Fibroblast of lung (primary cell): ENCODE measurements at regions not wholly inside any gene's neighbourhood (a gene's known extent, or its start where the extent isn't known, plus 50 kb on each side); places are given as distances from the start of the nearest gene placed in this dataset.
A peak's percentile ranks its signal among the peaks of the same experiment; 100 is the strongest.

ENCODE experiments used
- DNase-seq, 2 donors: peaks; one replicate each; pipeline versions ENCODE4 v3.0.0 to v3.0.0-alpha.2; 2010; ENCODE audit warnings: low read depth in 2 of 2
- H2AFZ ChIP-seq: 2 replicates; pipeline ENCODE4 v1.5.1; 2012; ENCODE audit warnings: low read length, control low read depth, inconsistent platforms
- H3K27ac ChIP-seq: 2 replicates; pipeline ENCODE4 v1.5.1; 2011; ENCODE audit warnings: low read length, control low read depth; ENCODE audit not compliant: insufficient read depth
- H3K27me3 ChIP-seq: 2 replicates; pipeline ENCODE4 v1.5.1; 2011; ENCODE audit warnings: mild to moderate bottlenecking, low read length; ENCODE audit not compliant: control insufficient read depth, insufficient read depth
- H3K36me3 ChIP-seq: 2 replicates; pipeline ENCODE4 v1.5.1; 2011; ENCODE audit warnings: low read length; ENCODE audit not compliant: control insufficient read depth, insufficient read depth
- H3K4me1 ChIP-seq: 2 replicates; pipeline ENCODE4 v1.5.1; 2011; ENCODE audit warnings: low read length; ENCODE audit not compliant: control insufficient read depth, insufficient read depth; ENCODE audit errors: extremely low read depth
- H3K4me2 ChIP-seq: 2 replicates; pipeline ENCODE4 v1.5.1; 2011; ENCODE audit warnings: low read length, control low read depth; ENCODE audit not compliant: insufficient read depth; ENCODE audit errors: extremely low read depth
- H3K4me3 ChIP-seq, 4 experiments: fragments of 200-600 bp in 1 of 4; sonication (generic) in 1 of 4; replicated peaks in 1 of 4; 2 replicates each; pipeline ENCODE4 v1.5.1; 2011 to 2016; ENCODE audit warnings: low read length in 4 of 4, low read depth in 3 of 4, mild to moderate bottlenecking in 3 of 4, control low read depth in 2 of 4, inconsistent platforms in 1 of 4, mixed read lengths in 1 of 4; ENCODE audit not compliant: insufficient read depth in 1 of 4; ENCODE audit errors: control extremely low read depth in 1 of 4
- H3K79me2 ChIP-seq: 2 replicates; pipeline ENCODE4 v1.5.1; 2012; ENCODE audit warnings: mild to moderate bottlenecking, low read length, inconsistent platforms; ENCODE audit not compliant: control insufficient read depth, insufficient read depth
- H3K9ac ChIP-seq: 2 replicates; pipeline ENCODE4 v1.5.1; 2011; ENCODE audit warnings: mild to moderate bottlenecking, low read length, control low read depth; ENCODE audit not compliant: insufficient read depth
- H3K9me3 ChIP-seq: 2 replicates; pipeline ENCODE4 v1.5.1; 2012; ENCODE audit warnings: low read depth, low read length; ENCODE audit not compliant: control insufficient read depth, insufficient read depth
- H4K20me1 ChIP-seq: 2 replicates; pipeline ENCODE4 v1.5.1; 2011; ENCODE audit warnings: low read length; ENCODE audit not compliant: control insufficient read depth, insufficient read depth; ENCODE audit errors: extremely low read depth
- EZH2 ChIP-seq: IDR thresholded peaks from 2 replicates; pipeline ENCODE4 v1.5.1; 2012; ENCODE audit warnings: low read length, control low read depth, mild to moderate bottlenecking; ENCODE audit errors: missing control alignments
- TF ChIP-seq, protein P1 (sequence below), 2 donors: IDR thresholded peaks in 1 of 2; conservative IDR thresholded peaks in 1 of 2; 1 replicate in 1 of 2; 2 replicates in 1 of 2; pipeline ENCODE4 v1.5.1; 2011 to 2012; ENCODE audit warnings: low read length in 2 of 2, control low read depth in 1 of 2, inconsistent platforms in 1 of 2, low read depth in 1 of 2, mild to moderate bottlenecking in 1 of 2

DNA sequence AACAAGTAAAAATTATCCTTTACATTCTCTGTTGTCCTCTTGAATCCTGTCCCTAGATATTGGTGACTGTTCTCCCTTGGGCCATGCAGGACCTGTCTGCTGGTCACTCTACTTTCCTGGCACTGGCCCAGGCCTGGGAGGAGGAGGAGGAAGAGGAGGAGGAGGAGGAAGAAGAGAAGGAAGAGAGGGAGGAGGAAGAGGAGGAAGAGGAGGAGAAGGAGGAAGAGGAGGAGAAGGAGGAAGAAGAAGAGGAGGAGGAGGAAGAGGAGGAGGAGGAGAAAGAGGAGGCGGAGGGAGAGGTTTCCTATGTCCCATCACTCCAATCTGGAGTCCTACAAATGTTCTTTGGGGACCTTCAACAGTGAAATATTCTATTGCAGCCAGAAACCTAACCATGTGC, 97.3 kb upstream of the NAMPT start:
- Histone ChIP-seq H3K36me3 (no peaks in the 10 kb centered on the region), H3K9me3 (no peaks in the 10 kb centered on the region), H3K4me2 (no peak overlapping the region), H3K4me1 (no peaks in the 10 kb centered on the region), H3K9ac (no peak overlapping the region), H3K4me3 (no peak overlapping the region), H3K27ac (no peak overlapping the region), H3K27me3 (no peaks in the 10 kb centered on the region), H4K20me1 (no peaks in the 10 kb centered on the region), H3K79me2 (no peaks in the 10 kb centered on the region), H2AFZ (no peak overlapping the region)
- no peak for TF ChIP-seq EZH2
- TF ChIP-seq, protein P1, sequence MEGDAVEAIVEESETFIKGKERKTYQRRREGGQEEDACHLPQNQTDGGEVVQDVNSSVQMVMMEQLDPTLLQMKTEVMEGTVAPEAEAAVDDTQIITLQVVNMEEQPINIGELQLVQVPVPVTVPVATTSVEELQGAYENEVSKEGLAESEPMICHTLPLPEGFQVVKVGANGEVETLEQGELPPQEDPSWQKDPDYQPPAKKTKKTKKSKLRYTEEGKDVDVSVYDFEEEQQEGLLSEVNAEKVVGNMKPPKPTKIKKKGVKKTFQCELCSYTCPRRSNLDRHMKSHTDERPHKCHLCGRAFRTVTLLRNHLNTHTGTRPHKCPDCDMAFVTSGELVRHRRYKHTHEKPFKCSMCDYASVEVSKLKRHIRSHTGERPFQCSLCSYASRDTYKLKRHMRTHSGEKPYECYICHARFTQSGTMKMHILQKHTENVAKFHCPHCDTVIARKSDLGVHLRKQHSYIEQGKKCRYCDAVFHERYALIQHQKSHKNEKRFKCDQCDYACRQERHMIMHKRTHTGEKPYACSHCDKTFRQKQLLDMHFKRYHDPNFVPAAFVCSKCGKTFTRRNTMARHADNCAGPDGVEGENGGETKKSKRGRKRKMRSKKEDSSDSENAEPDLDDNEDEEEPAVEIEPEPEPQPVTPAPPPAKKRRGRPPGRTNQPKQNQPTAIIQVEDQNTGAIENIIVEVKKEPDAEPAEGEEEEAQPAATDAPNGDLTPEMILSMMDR (conservative IDR thresholded peaks at IDR 0.05 in 1 of 2, IDR thresholded peaks at IDR 0.05 in 1 of 2; ENCODE audit: low read depth in 1 of 2, low read length in 2 of 2), result no peak
- no peak for DNase-seq

DNA sequence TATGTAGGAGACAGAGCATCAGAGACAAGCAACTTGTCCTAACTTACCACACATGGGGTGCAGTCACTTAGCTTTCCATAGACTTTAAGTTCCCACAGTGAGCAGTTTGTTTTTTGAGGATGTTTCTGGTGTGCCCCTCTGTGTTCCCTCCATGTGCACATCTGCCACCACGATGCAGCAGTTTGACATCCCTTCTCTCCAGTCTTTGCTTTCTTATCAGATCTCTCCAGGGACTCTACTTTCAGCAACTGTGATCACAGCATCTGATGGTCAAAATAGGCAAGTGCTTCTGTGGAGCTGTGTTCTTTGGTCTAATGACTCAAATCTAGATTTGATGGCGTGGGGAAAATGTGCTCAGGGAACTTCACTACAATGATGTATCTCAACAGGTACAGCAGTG, 96.5 kb upstream of the NAMPT start:
- H3K4me2 ChIP-seq, result no peak overlapping the region
- no peak for DNase-seq
- no peak overlapping the region for H2AFZ ChIP-seq
- H3K4me1 ChIP-seq, result no peaks in the 10 kb centered on the region
- no peak overlapping the region for H3K27ac ChIP-seq
- H3K4me3 ChIP-seq, result no peak overlapping the region
- H3K27me3 ChIP-seq, result no peaks in the 10 kb centered on the region
- H3K9me3 ChIP-seq, result no peaks in the 10 kb centered on the region
- no peak for TF ChIP-seq EZH2
- TF ChIP-seq, protein P1 (conservative IDR thresholded peaks at IDR 0.05 in 1 of 2, IDR thresholded peaks at IDR 0.05 in 1 of 2; ENCODE audit: low read depth in 1 of 2, low read length in 2 of 2), result no peak
- no peaks in the 10 kb centered on the region for H3K36me3 ChIP-seq
- H4K20me1 ChIP-seq, result no peaks in the 10 kb centered on the region
- no peak overlapping the region for H3K9ac ChIP-seq
- no peaks in the 10 kb centered on the region for H3K79me2 ChIP-seq

DNA sequence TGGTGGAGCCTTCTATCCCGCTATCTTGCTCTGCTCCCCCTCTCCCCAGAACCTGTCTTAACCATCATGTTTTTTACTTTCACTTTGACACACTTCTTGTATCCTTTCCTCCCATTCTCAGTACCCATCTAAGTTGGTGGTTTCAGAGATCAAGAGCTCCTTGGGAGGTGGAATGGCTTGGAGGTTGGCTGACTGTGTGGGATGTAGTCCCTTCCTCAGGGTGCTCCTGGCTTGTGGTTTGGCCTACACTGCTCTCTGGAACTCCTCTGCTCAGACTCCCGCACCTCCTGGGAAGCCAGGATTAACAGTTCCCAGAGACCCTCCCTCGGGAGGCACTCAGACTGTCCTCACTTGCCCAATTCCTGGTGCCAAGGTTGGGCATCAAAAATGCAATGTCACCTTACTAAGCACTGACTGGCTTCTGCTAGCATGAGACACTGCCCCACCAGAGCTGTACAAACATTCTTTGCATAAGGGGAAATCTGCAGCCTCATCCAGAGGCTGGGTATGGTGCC, 93.1 kb upstream of the NAMPT start:
- Histone ChIP-seq H3K9ac (no peak overlapping the region), H3K4me3 (no peak overlapping the region), H3K79me2 (no peaks in the 10 kb centered on the region), H3K4me2 (no peak overlapping the region), H3K9me3 (no peaks in the 10 kb centered on the region), H3K4me1 (no peaks in the 10 kb centered on the region), H4K20me1 (no peaks in the 10 kb centered on the region), H3K27me3 (no peaks in the 10 kb centered on the region), H3K36me3 (no peaks in the 10 kb centered on the region), H2AFZ (peak overlapping the region; percentile 10), H3K27ac (no peak overlapping the region)
- TF ChIP-seq EZH2, result no peak
- TF ChIP-seq, protein P1 (conservative IDR thresholded peaks at IDR 0.05 in 1 of 2, IDR thresholded peaks at IDR 0.05 in 1 of 2; ENCODE audit: low read depth in 1 of 2, low read length in 2 of 2), result no peak
- DNase-seq, result no peak
